GM18858 (cell line): ENCODE measurements at regions not wholly inside any gene's neighbourhood (a gene's known extent, or its start where the extent isn't known, plus 50 kb on each side); places are given as distances from the start of the nearest gene placed in this dataset.

Experiments used
- ATAC-seq: cut with Tn5 transposase; IDR thresholded peaks from one replicate; pipeline ENCODE4 v1.9.1; 2021; ENCODE audit not compliant: unreplicated experiment

- no peak for ATAC-seq
Measured at GRCh38 chrX:49773993-49774392, 55.1 kb upstream of the PAGE4 start.

- no peak for ATAC-seq
Measured at GRCh38 chrX:49767236-49767635, 61.9 kb upstream of the PAGE4 start.

DNA sequence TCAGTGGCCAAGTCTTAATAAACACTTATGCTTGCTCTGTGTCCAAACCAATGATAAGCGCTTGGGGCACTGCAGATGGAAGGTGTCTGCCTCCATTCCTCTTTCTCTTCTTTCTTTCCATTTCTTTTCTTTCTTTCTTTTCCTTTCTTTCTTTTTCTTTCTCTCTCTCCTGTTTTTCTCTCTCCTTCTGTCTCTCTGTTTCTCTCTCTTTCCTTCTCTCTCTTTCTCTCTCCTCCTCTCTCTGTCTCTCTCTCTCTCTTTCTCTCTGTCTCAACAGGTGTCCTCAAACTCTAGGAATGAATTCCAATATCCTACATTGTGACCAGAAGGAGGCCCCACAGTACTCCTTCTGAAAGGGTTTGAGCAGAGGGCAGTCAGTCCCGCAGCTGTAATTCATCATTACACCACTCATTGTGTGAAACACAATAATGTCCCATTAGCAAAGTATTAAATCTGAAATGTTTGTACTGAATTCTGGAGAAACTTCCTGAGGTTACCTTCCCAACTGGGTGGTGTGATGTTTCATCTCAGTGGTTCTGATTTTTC, 66.5 kb upstream of the PAGE1 start:
- no peak for ATAC-seq

DNA sequence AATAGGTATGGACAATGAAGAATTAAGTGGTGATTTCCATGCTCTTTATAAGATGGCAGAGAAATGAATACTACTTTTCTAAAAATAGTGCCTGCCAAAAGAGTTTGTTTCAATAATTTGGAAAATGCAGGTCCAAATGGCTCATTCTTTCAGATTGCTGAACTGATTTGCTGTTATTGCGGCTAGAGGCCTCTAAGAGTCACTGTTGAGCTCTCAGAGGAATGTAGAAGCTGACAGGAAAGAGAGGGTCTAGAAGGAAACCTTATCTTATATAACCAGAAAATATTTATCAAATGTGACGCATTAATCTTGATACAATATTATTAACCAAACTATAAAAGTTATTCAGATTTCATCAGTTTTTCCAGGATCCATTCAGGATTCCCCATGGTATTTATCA, 65.7 kb upstream of the PAGE1 start:
- no peak for ATAC-seq

GRCh38 chrX:49760290-49760890, 64.6 kb upstream of the PAGE1 start:
- ATAC-seq, result no peak

DNA sequence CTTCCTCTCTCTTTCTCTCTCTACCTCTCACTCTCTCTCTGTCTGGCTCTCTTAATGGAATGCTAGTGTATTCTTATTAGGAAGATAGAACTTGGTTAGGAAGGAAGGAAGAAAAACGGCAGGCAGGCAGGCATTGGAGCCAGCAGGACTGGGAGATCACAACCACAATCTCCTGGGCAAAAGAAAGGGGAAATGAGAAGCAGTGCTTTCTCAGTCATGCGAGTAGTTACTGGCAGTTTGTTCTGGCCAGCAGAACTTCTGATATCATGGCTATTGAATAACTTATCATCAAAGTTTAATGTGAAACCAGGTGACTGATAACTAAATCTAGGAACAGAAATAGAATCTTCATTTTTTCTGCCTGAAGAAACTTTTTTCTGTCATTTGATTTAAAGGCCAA, 60.9 kb upstream of the PAGE1 start:
- ATAC-seq, result no peak

- peak; percentile 44 for ATAC-seq
Measured at GRCh38 chrX:49754233-49754857, 58.6 kb upstream of the PAGE1 start.

DNA sequence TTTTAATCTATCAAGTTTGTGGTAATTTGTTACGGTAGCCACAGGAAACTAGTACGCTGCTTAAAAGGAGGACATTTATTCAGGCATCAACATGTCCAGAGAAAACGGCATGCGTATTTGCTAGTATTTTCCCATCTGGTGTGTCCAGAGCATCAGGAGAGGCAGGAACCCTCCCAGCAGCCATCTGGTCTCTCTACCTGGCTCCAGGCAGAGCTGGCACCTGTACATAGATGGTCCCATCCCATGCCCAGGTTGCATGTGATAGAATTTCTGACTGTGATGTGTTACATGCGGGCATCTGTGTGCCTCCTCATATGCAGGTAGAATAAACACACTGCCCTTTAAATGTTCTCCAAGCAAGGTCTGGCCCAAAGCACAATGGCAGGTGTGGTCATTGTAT, 57.9 kb upstream of the PAGE1 start:
- ATAC-seq, result no peak

GRCh38 chrX:49748211-49748956, 52.6 kb upstream of the PAGE1 start:
- no peak for ATAC-seq

GRCh38 chrX:49746306-49746705, 50.5 kb upstream of the PAGE1 start:
- no peak for ATAC-seq
